D721Med (cell line): ENCODE measurements at regions not wholly inside any gene's neighbourhood (a gene's known extent, or its start where the extent isn't known, plus 50 kb on each side); places are given as distances from the start of the nearest gene placed in this dataset.

ENCODE experiments used
- DNase-seq: peaks from one replicate; pipeline ENCODE4 v3.0.0; 2011; ENCODE audit warnings: low spot score; ENCODE audit not compliant: insufficient read length
- FAIRE-seq: peaks from 2 replicates; lab custom pipeline; 2011; peaks lifted over from hg19 to GRCh38; lab: Jason Lieb, UNC
- CTCF ChIP-seq: IDR thresholded peaks from 2 replicates; pipeline ENCODE4 v1.5.1; 2012; ENCODE audit warnings: mild to moderate bottlenecking, control low read depth; ENCODE audit not compliant: insufficient read depth; ENCODE audit errors: missing control alignments

- FAIRE-seq (no peak), DNase-seq (no peak)
- no peak for TF ChIP-seq CTCF
These were observed 974.5 kb upstream of the ZEB2 start for GRCh38 chr2:145494441-145494840.

GRCh38 chr2:145488571-145488970 lies 968.7 kb upstream of the ZEB2 start:
- TF ChIP-seq CTCF = no peak
- FAIRE-seq = no peak
- DNase-seq = no peak

GRCh38 chr2:145484448-145485097 lies 964.7 kb upstream of the ZEB2 start:
- TF ChIP-seq CTCF = peak; percentile 11
- FAIRE-seq (no peak), DNase-seq (no peak)

GRCh38 chr2:145483854-145484253 lies 963.9 kb upstream of the ZEB2 start:
- TF ChIP-seq CTCF = no peak
- FAIRE-seq (no peak), DNase-seq (no peak)

GRCh38 chr2:145481334-145481922 lies 961.5 kb upstream of the ZEB2 start:
- no peak for DNase-seq
- no peak for FAIRE-seq

GRCh38 chr2:145464866-145465265 lies 944.9 kb upstream of the ZEB2 start:
- FAIRE-seq (no peak), DNase-seq (no peak)
- no peak for TF ChIP-seq CTCF

More at GRCh38 chr2:145481334-145481922, 961.5 kb upstream of the ZEB2 start:
- TF ChIP-seq CTCF = no peak

GRCh38 chr2:145460112-145460511 lies 940.2 kb upstream of the ZEB2 start:
- DNase-seq (no peak), FAIRE-seq (no peak)
- no peak for TF ChIP-seq CTCF
